ENCODE measurements at regions not wholly inside any gene's neighbourhood (a gene's known extent, or its start where the extent isn't known, plus 50 kb on each side); places are given as distances from the start of the nearest gene placed in this dataset.

- no peak overlapping the region for H2AFZ ChIP-seq (ENCODE audit: low read depth)
- TF ChIP-seq, protein P1, sequence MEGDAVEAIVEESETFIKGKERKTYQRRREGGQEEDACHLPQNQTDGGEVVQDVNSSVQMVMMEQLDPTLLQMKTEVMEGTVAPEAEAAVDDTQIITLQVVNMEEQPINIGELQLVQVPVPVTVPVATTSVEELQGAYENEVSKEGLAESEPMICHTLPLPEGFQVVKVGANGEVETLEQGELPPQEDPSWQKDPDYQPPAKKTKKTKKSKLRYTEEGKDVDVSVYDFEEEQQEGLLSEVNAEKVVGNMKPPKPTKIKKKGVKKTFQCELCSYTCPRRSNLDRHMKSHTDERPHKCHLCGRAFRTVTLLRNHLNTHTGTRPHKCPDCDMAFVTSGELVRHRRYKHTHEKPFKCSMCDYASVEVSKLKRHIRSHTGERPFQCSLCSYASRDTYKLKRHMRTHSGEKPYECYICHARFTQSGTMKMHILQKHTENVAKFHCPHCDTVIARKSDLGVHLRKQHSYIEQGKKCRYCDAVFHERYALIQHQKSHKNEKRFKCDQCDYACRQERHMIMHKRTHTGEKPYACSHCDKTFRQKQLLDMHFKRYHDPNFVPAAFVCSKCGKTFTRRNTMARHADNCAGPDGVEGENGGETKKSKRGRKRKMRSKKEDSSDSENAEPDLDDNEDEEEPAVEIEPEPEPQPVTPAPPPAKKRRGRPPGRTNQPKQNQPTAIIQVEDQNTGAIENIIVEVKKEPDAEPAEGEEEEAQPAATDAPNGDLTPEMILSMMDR (conservative IDR thresholded peaks at IDR 0.05; ENCODE audit: low read depth, low read length): no peak
- no peak overlapping the region for H3K27ac ChIP-seq
These were observed 320.4 kb upstream of the KLF4 start for GRCh38 chr9:107809871-107810460.

DNA sequence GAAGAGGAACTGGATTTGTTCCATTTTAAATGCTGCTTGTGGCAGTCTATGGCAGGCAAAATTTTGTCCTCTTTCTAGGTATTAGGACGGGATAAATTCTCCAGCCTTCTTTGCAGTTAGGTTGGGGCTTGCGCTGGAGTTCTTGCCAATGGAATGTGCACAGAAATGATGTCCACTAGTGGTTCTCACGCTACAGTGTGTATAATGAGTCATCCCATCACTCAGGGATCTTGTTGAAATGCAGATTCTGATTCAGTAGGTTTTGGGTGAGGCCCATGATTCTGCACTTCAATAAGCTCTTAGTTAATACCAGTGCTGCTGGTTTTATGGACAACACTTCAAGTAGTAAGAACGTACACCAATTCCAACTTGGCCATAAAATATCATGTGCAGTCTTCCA, 317.6 kb upstream of the KLF4 start:
- Histone ChIP-seq H3K36me3 (ENCODE audit: insufficient read depth) (no peaks in the 10 kb centered on the region), H3K27me3 (ENCODE audit: insufficient read depth, low read depth) (no peaks in the 10 kb centered on the region), H4K20me1 (ENCODE audit: insufficient read depth) (no peaks in the 10 kb centered on the region), H3K4me2 (no peak overlapping the region), H2AFZ (ENCODE audit: low read depth) (no peak overlapping the region), H3K9ac (no peak overlapping the region), H3K79me2 (ENCODE audit: insufficient read depth, low read depth) (no peaks in the 10 kb centered on the region), H3K4me1 (ENCODE audit: low read depth, poor library complexity, severe bottlenecking) (no peaks in the 10 kb centered on the region), H3K4me3 (IDR thresholded peaks at IDR 0.05; ENCODE audit: insufficient read depth, low read depth, low read length) (no peak overlapping the region), H3K27ac (no peak overlapping the region)
- TF ChIP-seq, protein P1 (conservative IDR thresholded peaks at IDR 0.05; ENCODE audit: low read depth, low read length): no peak

More at GRCh38 chr9:107809871-107810460, 320.4 kb upstream of the KLF4 start:
- no peaks in the 10 kb centered on the region for H3K4me1 ChIP-seq (ENCODE audit: low read depth, poor library complexity, severe bottlenecking)
- H3K9ac ChIP-seq: no peak overlapping the region
- no peaks in the 10 kb centered on the region for H3K27me3 ChIP-seq (ENCODE audit: insufficient read depth, low read depth)
- H3K4me2 ChIP-seq: no peak overlapping the region
- H3K79me2 ChIP-seq (ENCODE audit: insufficient read depth, low read depth): no peaks in the 10 kb centered on the region
- no peak overlapping the region for H3K4me3 ChIP-seq (IDR thresholded peaks at IDR 0.05; ENCODE audit: insufficient read depth, low read depth, low read length)
- H3K36me3 ChIP-seq (ENCODE audit: insufficient read depth): no peaks in the 10 kb centered on the region
- no peaks in the 10 kb centered on the region for H4K20me1 ChIP-seq (ENCODE audit: insufficient read depth)

DNA sequence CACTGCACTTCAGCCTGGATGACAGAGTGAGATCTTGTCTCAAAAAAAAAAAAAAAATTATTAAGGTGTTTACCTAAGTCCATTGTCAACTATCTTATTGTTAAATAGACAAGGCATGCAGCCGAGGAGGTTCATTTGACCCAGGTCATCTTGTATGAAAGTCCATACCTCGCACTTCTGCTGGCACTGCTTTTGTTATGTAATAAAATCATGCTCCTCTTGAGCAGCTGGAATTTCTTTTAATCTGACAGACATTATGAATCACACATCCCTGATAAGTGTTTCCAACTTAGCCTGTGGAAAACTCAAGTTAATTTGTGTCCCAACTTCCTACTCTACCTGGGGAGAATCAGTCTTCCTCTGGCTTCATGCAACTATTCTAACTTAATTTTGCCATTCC, 315.6 kb upstream of the KLF4 start:
- no peaks in the 10 kb centered on the region for H3K27me3 ChIP-seq (ENCODE audit: insufficient read depth, low read depth)
- no peak overlapping the region for H3K27ac ChIP-seq
- H3K4me1 ChIP-seq (ENCODE audit: low read depth, poor library complexity, severe bottlenecking): no peaks in the 10 kb centered on the region
- H3K79me2 ChIP-seq (ENCODE audit: insufficient read depth, low read depth): no peaks in the 10 kb centered on the region
- H3K9ac ChIP-seq: no peak overlapping the region
- TF ChIP-seq, protein P1 (conservative IDR thresholded peaks at IDR 0.05; ENCODE audit: low read depth, low read length): no peak
- H2AFZ ChIP-seq (ENCODE audit: low read depth): no peak overlapping the region
- no peaks in the 10 kb centered on the region for H4K20me1 ChIP-seq (ENCODE audit: insufficient read depth)
- no peaks in the 10 kb centered on the region for H3K36me3 ChIP-seq (ENCODE audit: insufficient read depth)
- no peak overlapping the region for H3K4me3 ChIP-seq (IDR thresholded peaks at IDR 0.05; ENCODE audit: insufficient read depth, low read depth, low read length)
- H3K4me2 ChIP-seq: no peak overlapping the region

GRCh38 chr9:107794259-107794658, 304.7 kb upstream of the KLF4 start:
- no peak overlapping the region for H3K4me2 ChIP-seq
- H3K27ac ChIP-seq: no peak overlapping the region
- H3K79me2 ChIP-seq (ENCODE audit: insufficient read depth, low read depth): no peaks in the 10 kb centered on the region
- no peaks in the 10 kb centered on the region for H4K20me1 ChIP-seq (ENCODE audit: insufficient read depth)
- TF ChIP-seq, protein P1 (conservative IDR thresholded peaks at IDR 0.05; ENCODE audit: low read depth, low read length): no peak
- no peaks in the 10 kb centered on the region for H3K4me1 ChIP-seq (ENCODE audit: low read depth, poor library complexity, severe bottlenecking)
- H3K9ac ChIP-seq: no peak overlapping the region
- no peak overlapping the region for H3K4me3 ChIP-seq (IDR thresholded peaks at IDR 0.05; ENCODE audit: insufficient read depth, low read depth, low read length)
- H3K36me3 ChIP-seq (ENCODE audit: insufficient read depth): no peaks in the 10 kb centered on the region
- H2AFZ ChIP-seq (ENCODE audit: low read depth): no peak overlapping the region
- H3K27me3 ChIP-seq (ENCODE audit: insufficient read depth, low read depth): no peaks in the 10 kb centered on the region

Data from KMS-11 (cell line).